ENCODE measurements at regions not wholly inside any gene's neighbourhood (a gene's known extent, or its start where the extent isn't known, plus 50 kb on each side); places are given as distances from the start of the nearest gene placed in this dataset.

DNA sequence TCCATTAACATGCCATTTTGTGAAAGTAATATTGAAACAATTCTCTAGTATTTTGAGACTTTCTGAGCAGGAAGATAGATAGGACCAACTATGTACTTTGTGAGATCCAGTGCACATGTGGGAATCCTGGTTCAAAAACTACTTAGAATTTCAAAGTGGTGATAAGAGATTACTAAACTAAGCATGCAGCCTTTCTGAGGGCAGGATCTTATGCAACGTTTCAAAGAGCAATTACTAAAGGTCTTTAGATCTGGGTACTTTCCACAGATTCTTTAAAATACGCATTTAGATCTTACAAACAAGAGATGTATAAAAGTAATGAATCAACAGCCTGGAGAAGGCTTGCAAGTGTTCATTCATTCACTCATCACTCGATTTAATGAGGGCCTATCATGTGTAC lies 124.4 kb upstream of the TRIB2 start:
- Histone ChIP-seq H3F3A (ENCODE audit: control insufficient read depth, insufficient read depth) (peaks cover 10% of the 10 kb centered on the region), H3K79me2 (ENCODE audit: control insufficient read depth, low read length) (no peaks in the 10 kb centered on the region), H3K9me2 (replicated peaks; ENCODE audit: control insufficient read depth, low read length) (no peaks in the 10 kb centered on the region), H3K4me2 (ENCODE audit: low read length) (no peak overlapping the region), H3K4me1 (ENCODE audit: control insufficient read depth, low read length) (peaks cover 45% of the 10 kb centered on the region), H3K4me3 (ENCODE audit: low read length) (no peak overlapping the region), H3K36me3 (ENCODE audit: control insufficient read depth, low read length) (no peaks in the 10 kb centered on the region), H4K20me1 (ENCODE audit: control insufficient read depth, insufficient read depth, low read depth, low read length) (no peaks in the 10 kb centered on the region), H3K27ac (ENCODE audit: low read depth, low read length) (no peak overlapping the region), H3K27me3 (ENCODE audit: control insufficient read depth, low read length) (no peaks in the 10 kb centered on the region), H3K9me3 (ENCODE audit: control insufficient read depth, insufficient read depth, low read length) (no peaks in the 10 kb centered on the region)
- TF ChIP-seq, protein P1, sequence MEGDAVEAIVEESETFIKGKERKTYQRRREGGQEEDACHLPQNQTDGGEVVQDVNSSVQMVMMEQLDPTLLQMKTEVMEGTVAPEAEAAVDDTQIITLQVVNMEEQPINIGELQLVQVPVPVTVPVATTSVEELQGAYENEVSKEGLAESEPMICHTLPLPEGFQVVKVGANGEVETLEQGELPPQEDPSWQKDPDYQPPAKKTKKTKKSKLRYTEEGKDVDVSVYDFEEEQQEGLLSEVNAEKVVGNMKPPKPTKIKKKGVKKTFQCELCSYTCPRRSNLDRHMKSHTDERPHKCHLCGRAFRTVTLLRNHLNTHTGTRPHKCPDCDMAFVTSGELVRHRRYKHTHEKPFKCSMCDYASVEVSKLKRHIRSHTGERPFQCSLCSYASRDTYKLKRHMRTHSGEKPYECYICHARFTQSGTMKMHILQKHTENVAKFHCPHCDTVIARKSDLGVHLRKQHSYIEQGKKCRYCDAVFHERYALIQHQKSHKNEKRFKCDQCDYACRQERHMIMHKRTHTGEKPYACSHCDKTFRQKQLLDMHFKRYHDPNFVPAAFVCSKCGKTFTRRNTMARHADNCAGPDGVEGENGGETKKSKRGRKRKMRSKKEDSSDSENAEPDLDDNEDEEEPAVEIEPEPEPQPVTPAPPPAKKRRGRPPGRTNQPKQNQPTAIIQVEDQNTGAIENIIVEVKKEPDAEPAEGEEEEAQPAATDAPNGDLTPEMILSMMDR (IDR thresholded peaks at IDR 0.05; ENCODE audit: low read depth, low read length, poor library complexity, severe bottlenecking) = no peak
- TF ChIP-seq EZH2phosphoT487 (IDR thresholded peaks at IDR 0.05; ENCODE audit: borderline replicate concordance, low read length) = no peak

DNA sequence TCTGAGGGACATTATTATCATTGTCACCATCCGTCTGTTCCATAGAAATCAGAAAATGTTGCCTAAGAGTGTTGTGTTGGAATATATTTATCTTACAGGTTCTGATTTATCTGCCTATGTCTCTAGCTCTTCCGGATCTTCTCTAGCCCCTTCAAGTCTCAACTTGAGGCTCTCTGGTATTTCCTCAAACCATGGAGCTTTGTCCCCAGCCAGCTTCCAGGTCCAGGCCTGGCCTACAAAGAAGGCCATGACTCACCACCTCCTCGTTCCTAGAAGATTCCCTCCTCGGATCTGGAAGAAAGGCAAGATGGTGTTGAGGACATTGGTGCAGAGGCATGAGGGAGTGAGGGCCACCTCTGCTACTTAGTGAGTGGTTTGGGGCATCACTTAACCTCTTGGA lies 122.1 kb upstream of the TRIB2 start:
- no peak overlapping the region for H3K27ac ChIP-seq (ENCODE audit: low read depth, low read length)

DNA sequence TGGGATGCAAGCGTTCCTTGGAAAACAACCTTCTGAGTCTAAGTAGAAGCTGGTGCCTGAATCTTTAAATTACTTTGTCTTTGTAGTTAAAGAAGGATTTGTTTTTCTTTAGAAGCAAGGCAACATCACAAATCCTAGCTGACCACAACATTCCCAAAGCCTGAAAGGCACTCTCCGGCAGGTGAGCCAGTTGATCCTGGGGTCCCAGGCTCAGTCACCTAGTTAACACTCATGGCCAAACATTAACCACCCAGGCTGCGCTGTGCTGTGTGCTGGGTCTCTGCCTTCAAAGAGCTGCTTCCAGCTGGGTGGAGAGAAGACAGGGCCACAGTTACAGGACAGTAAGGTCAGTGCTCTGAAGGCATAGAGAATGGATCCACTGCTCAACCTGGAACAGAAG lies 120.0 kb upstream of the TRIB2 start:
- H3K4me1 ChIP-seq (ENCODE audit: control insufficient read depth, low read length) = peaks cover 2% of the 10 kb centered on the region; the same call in 1 of the 2 replicates
- no peaks in the 10 kb centered on the region for H3K9me2 ChIP-seq (replicated peaks; ENCODE audit: control insufficient read depth, low read length)
- H3K36me3 ChIP-seq (ENCODE audit: control insufficient read depth, low read length) = no peaks in the 10 kb centered on the region
- no peaks in the 10 kb centered on the region for H4K20me1 ChIP-seq (ENCODE audit: control insufficient read depth, insufficient read depth, low read depth, low read length)
- no peaks in the 10 kb centered on the region for H3F3A ChIP-seq (ENCODE audit: control insufficient read depth, insufficient read depth)
- no peak overlapping the region for H3K4me3 ChIP-seq (ENCODE audit: low read length)
- no peak overlapping the region for H3K27ac ChIP-seq (ENCODE audit: low read depth, low read length)
- TF ChIP-seq EZH2phosphoT487 (IDR thresholded peaks at IDR 0.05; ENCODE audit: borderline replicate concordance, low read length) = no peak
- TF ChIP-seq, protein P1 (IDR thresholded peaks at IDR 0.05; ENCODE audit: low read depth, low read length, poor library complexity, severe bottlenecking) = no peak
- no peaks in the 10 kb centered on the region for H3K27me3 ChIP-seq (ENCODE audit: control insufficient read depth, low read length)
- no peak overlapping the region for H3K4me2 ChIP-seq (ENCODE audit: low read length)
- no peaks in the 10 kb centered on the region for H3K9me3 ChIP-seq (ENCODE audit: control insufficient read depth, insufficient read depth, low read length)
- H3K79me2 ChIP-seq (ENCODE audit: control insufficient read depth, low read length) = no peaks in the 10 kb centered on the region

More for the DNA sequence above, 122.1 kb upstream of the TRIB2 start:
- Histone ChIP-seq H3K36me3 (ENCODE audit: control insufficient read depth, low read length) (no peaks in the 10 kb centered on the region), H3K9me3 (ENCODE audit: control insufficient read depth, insufficient read depth, low read length) (no peaks in the 10 kb centered on the region), H3K9me2 (replicated peaks; ENCODE audit: control insufficient read depth, low read length) (no peaks in the 10 kb centered on the region), H3F3A (ENCODE audit: control insufficient read depth, insufficient read depth) (0 out of 2 replicates have a peak, but pooled peaks cover 2% of the 10 kb centered on the region), H3K27me3 (ENCODE audit: control insufficient read depth, low read length) (no peaks in the 10 kb centered on the region), H4K20me1 (ENCODE audit: control insufficient read depth, insufficient read depth, low read depth, low read length) (no peaks in the 10 kb centered on the region), H3K4me1 (ENCODE audit: control insufficient read depth, low read length) (peaks cover 22% of the 10 kb centered on the region), H3K4me2 (ENCODE audit: low read length) (no peak overlapping the region), H3K79me2 (ENCODE audit: control insufficient read depth, low read length) (no peaks in the 10 kb centered on the region), H3K4me3 (ENCODE audit: low read length) (no peak overlapping the region)
- no peak for TF ChIP-seq EZH2phosphoT487 (IDR thresholded peaks at IDR 0.05; ENCODE audit: borderline replicate concordance, low read length)

DNA sequence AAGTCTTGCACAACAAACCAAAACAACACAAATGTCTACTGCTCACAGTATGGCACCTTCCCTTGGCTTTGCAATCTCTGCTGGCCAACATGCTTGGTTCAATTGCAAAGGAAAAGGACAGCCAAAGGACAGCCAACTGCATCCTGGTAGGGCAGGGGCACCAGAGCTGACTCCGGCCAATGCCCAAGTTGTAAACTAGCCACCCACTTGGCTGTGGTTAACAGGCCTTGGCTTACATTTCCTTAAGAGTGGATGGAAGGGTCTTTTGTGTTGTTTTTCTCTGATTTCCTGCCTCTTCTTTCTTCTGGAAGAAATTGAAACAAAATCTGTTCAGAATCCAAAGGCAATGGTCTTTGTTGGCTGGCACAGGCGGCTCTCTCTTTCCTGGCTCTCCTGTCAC lies 119.1 kb upstream of the TRIB2 start:
- Histone ChIP-seq H3K4me3 (ENCODE audit: low read length) (no peak overlapping the region), H4K20me1 (ENCODE audit: control insufficient read depth, insufficient read depth, low read depth, low read length) (no peaks in the 10 kb centered on the region), H3K27ac (ENCODE audit: low read depth, low read length) (no peak overlapping the region), H3K4me2 (ENCODE audit: low read length) (no peak overlapping the region), H3K36me3 (ENCODE audit: control insufficient read depth, low read length) (no peaks in the 10 kb centered on the region), H3F3A (ENCODE audit: control insufficient read depth, insufficient read depth) (no peaks in the 10 kb centered on the region), H3K9me2 (replicated peaks; ENCODE audit: control insufficient read depth, low read length) (no peaks in the 10 kb centered on the region), H3K9me3 (ENCODE audit: control insufficient read depth, insufficient read depth, low read length) (no peaks in the 10 kb centered on the region), H3K4me1 (ENCODE audit: control insufficient read depth, low read length) (no peaks in the 10 kb centered on the region), H3K27me3 (ENCODE audit: control insufficient read depth, low read length) (no peaks in the 10 kb centered on the region), H3K79me2 (ENCODE audit: control insufficient read depth, low read length) (no peaks in the 10 kb centered on the region)
- TF ChIP-seq, protein P1 (IDR thresholded peaks at IDR 0.05; ENCODE audit: low read depth, low read length, poor library complexity, severe bottlenecking) = no peak
- TF ChIP-seq EZH2phosphoT487 (IDR thresholded peaks at IDR 0.05; ENCODE audit: borderline replicate concordance, low read length) = no peak
